Activated CD4-positive, alpha-beta memory T cell treated with anti-CD3 and anti-CD28 coated beads, Interleukin-2, amount 10 ng/mL, durations not matched to agents 7 days and 5 days (primary cell): ENCODE measurements at regions not wholly inside any gene's neighbourhood (a gene's known extent, or its start where the extent isn't known, plus 50 kb on each side); places are given as distances from the start of the nearest gene placed in this dataset.
A peak's percentile ranks its signal among the peaks of the same experiment; 100 is the strongest.

Experiments
- CTCF ChIA-PET: fragments of 350-600 bp; sonication (Branson Sonifier 250); formaldehyde crosslinking; loops from one replicate; lab custom pipeline; 2021; ENCODE audit warnings: antibody characterized with exemption, inconsistent platforms; lab: Charles Lee
- POLR2A ChIA-PET: fragments of 350-600 bp; sonication (Branson Sonifier 250); formaldehyde crosslinking; loops from one replicate; lab custom pipeline; 2021; ENCODE audit warnings: antibody characterized with exemption; lab: Charles Lee
- DNase-seq: peaks from one replicate; pipeline ENCODE4 v3.0.0-alpha.2; 2020
- H3K27ac Mint-ChIP-seq: one replicate; pipeline ENCODE4 v1.8.0; 2021; ENCODE audit warnings: mild to moderate bottlenecking, mixed read lengths
- H3K27me3 Mint-ChIP-seq: one replicate; pipeline ENCODE4 v1.8.0; 2021; ENCODE audit warnings: mixed read lengths
- H3K36me3 Mint-ChIP-seq: one replicate; pipeline ENCODE4 v1.8.0; 2021; ENCODE audit warnings: low read depth, mixed read lengths
- H3K4me1 Mint-ChIP-seq: one replicate; pipeline ENCODE4 v1.8.0; 2021; ENCODE audit warnings: mixed read lengths
- H3K4me3 Mint-ChIP-seq: one replicate; pipeline ENCODE4 v1.8.0; 2021; ENCODE audit warnings: mild to moderate bottlenecking, mixed read lengths
- H3K9me3 Mint-ChIP-seq: one replicate; pipeline ENCODE4 v1.8.0; 2021; ENCODE audit warnings: mixed read lengths

DNA sequence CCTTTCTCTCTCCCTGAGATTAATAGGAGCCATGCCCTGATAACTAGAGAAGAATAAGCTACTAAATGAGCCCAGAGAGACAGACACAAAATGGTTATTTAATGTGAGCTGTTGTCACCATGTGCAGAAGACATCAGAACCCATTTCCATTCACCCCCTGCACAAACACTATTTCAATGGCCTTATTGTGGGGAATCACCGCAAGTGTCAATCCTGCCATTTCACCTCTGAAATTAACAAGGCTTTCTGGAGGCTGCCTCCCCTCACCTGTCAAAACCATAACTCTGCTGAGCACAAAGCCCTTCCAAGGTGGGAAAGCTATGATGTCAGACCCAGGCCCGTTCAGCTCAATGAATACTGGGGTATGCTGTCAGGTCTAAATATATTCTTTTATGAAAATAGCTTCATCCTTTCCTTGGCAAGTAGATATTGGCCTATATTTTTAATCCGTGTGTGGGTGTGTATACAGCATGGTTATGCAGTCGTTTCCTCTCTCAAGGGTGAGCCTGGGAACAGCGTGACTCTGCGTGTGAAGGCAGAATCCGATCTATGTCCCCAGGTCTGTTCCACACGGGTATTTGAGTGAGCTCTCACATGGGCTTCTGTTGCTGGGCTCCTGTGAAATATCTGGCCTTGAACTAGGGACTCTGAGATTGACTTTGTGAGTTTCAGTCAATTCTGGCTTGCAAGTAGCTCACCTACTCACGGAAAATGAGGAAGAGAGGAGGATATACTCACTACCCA is 266.3 kb downstream of the FBXW7 start:
- no peak overlapping the region for H3K4me3 Mint-ChIP-seq
- H3K9me3 Mint-ChIP-seq = no peaks in the 10 kb centered on the region
- H3K4me1 Mint-ChIP-seq = no peaks in the 10 kb centered on the region
- H3K36me3 Mint-ChIP-seq = no peaks in the 10 kb centered on the region
- no peak for DNase-seq
- H3K27me3 Mint-ChIP-seq = no peaks in the 10 kb centered on the region
- H3K27ac Mint-ChIP-seq = no peak overlapping the region
- POLR2A ChIA-PET = no interaction called here
- CTCF ChIA-PET = interaction anchor here (0.7 kb wide), 1 partner anchor 27 kb away, joined by 4 read pairs; no protein-coding TSS in a partner anchor

- no peaks in the 10 kb centered on the region for H3K9me3 Mint-ChIP-seq
- no peak overlapping the region for H3K27ac Mint-ChIP-seq
- no peaks in the 10 kb centered on the region for H3K4me1 Mint-ChIP-seq
- ChIA-PET POLR2A (no interaction called here), CTCF (no interaction called here)
- no peak for DNase-seq
- peaks cover 1% of the 10 kb centered on the region for H3K27me3 Mint-ChIP-seq
- no peaks in the 10 kb centered on the region for H3K36me3 Mint-ChIP-seq
- H3K4me3 Mint-ChIP-seq = no peak overlapping the region
Observed at GRCh38 chr4:152267811-152268210, 268.1 kb downstream of the FBXW7 start.

DNA sequence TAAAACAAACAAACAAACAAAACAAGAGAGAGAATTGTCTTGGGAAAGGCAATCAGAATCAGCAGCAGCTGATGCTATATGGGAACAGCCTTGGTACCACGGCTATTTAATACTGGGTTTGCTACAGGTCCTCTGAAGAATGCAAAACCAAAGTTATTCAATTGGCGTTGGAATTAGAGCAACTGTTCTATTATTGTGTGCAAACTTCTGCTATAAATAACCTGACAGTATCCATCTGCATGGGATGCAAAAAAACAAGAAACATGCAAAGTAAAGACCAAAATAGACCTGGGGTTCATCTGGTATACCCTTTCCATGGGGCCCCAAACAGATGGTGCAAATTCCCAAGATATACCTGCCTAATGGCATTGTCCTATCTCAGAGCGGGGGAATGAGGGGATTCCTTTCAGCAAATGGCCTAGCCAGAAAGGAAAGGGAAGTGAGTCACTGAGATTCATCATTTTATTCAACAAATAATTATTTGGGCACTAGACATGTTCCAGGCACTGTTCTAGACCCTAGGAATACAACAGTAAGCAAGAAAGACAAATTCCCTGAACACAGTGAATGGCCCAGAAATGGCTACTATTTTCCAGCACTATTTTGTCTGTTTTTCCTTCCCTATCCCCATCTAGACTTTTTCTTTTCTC is 268.9 kb downstream of the FBXW7 start:
- Mint-ChIP-seq H3K36me3 (no peaks in the 10 kb centered on the region), H3K4me1 (no peaks in the 10 kb centered on the region), H3K27me3 (peaks cover 1% of the 10 kb centered on the region), H3K27ac (no peak overlapping the region), H3K4me3 (no peak overlapping the region), H3K9me3 (no peaks in the 10 kb centered on the region)
- POLR2A ChIA-PET = no interaction called here
- no peak for DNase-seq
- CTCF ChIA-PET = no interaction called here

DNA sequence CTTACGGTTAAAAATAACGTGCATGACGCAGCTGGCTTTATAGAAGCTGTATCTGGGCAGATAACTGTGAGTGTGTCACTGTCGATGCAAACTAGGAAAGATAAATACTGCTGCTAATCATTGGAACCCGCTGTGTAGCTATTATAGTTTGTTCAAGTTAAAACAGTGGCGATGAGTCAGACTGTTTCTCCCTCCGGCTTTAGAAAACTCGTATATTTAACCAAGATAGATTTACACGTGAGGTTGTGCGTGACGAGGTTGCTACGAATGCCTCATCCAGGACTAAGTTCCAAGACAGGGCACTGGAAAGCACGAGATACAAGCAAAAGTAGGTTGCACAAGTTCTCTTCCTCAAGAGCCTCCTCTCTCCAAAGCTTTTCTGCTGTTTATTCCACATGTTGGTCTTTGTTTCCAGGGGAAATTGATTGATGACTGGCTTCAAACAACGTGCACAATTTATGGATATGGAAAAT is 270.7 kb downstream of the FBXW7 start:
- POLR2A ChIA-PET = no interaction called here
- Mint-ChIP-seq H3K4me1 (no peaks in the 10 kb centered on the region), H3K36me3 (no peaks in the 10 kb centered on the region), H3K4me3 (no peak overlapping the region), H3K9me3 (no peaks in the 10 kb centered on the region), H3K27ac (no peak overlapping the region), H3K27me3 (peaks cover 3% of the 10 kb centered on the region)
- DNase-seq = no peak
- CTCF ChIA-PET = no interaction called here

DNA sequence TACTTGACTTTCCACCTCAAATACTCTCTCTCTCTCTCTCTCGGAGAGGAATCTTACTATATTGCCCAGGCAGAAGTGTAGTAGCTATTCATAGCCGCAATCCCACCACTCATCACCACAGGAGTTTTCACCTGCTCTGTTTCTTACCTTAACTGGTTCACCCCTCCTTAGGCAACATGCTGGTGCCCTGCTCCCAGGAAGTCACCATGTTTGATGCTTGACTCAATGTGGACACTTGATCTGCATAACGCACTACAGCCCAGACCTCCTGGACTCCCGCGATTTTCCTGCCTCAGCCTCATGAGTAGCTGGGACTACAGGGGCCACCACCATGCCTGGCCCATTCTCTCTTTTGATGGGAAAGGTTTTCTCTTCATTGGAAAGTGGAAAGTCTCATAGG is 271.8 kb downstream of the FBXW7 start:
- ChIA-PET POLR2A (no interaction called here), CTCF (interaction anchor here (1.1 kb wide), 1 partner anchor 9 kb away, joined by 3 read pairs; no protein-coding TSS in a partner anchor)
- Mint-ChIP-seq H3K9me3 (peaks cover 7% of the 10 kb centered on the region), H3K4me3 (no peak overlapping the region), H3K4me1 (peaks cover 5% of the 10 kb centered on the region), H3K27me3 (peaks cover 5% of the 10 kb centered on the region), H3K27ac (no peak overlapping the region), H3K36me3 (peaks cover 5% of the 10 kb centered on the region)
- DNase-seq = no peak

- POLR2A ChIA-PET = no interaction called here
- H3K27ac Mint-ChIP-seq = no peak overlapping the region
- H3K4me1 Mint-ChIP-seq = peaks cover 8% of the 10 kb centered on the region
Observed at GRCh38 chr4:152259866-152260265, 276.0 kb downstream of the FBXW7 start.

GRCh38 chr4:152258804-152259708 is 276.8 kb downstream of the FBXW7 start:
- POLR2A ChIA-PET = no interaction called here

More at GRCh38 chr4:152259866-152260265, 276.0 kb downstream of the FBXW7 start:
- CTCF ChIA-PET = no interaction called here
- H3K27me3 Mint-ChIP-seq = peaks cover 5% of the 10 kb centered on the region
- DNase-seq = no peak
- H3K36me3 Mint-ChIP-seq = peaks cover 5% of the 10 kb centered on the region
- H3K4me3 Mint-ChIP-seq = no peak overlapping the region
- peaks cover 7% of the 10 kb centered on the region for H3K9me3 Mint-ChIP-seq

DNA sequence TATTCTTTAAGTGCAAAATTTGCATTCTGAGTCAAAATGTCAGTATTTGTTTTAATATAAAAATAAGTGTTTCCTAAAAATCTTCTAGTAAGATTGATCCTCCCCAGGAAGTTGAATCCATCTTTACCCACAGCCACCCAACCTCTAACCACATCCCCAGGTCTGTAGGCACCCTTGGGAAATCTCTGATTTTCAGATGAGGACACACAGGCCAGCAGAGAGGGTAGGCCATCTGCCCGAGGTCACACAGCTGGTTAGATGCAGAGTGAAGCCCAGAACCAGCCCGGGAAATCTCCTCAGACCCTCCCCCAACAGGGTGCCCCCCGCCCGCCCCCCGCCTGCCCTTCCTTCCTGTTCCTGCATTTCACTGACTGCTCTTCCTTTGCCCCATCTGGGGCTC is 277.5 kb downstream of the FBXW7 start:
- Mint-ChIP-seq H3K4me1 (peaks cover 19% of the 10 kb centered on the region), H3K9me3 (peaks cover 7% of the 10 kb centered on the region), H3K36me3 (peaks cover 5% of the 10 kb centered on the region), H3K27ac (no peak overlapping the region), H3K27me3 (peaks cover 5% of the 10 kb centered on the region), H3K4me3 (no peak overlapping the region)
- CTCF ChIA-PET = no interaction called here
- DNase-seq = no peak
- POLR2A ChIA-PET = no interaction called here

More at GRCh38 chr4:152258804-152259708, 276.8 kb downstream of the FBXW7 start:
- CTCF ChIA-PET = no interaction called here
- DNase-seq = no peak
- H3K9me3 Mint-ChIP-seq = peaks cover 7% of the 10 kb centered on the region
- H3K27me3 Mint-ChIP-seq = peaks cover 5% of the 10 kb centered on the region
- H3K36me3 Mint-ChIP-seq = peaks cover 5% of the 10 kb centered on the region
- no peak overlapping the region for H3K27ac Mint-ChIP-seq
- H3K4me1 Mint-ChIP-seq = peaks cover 16% of the 10 kb centered on the region
- H3K4me3 Mint-ChIP-seq = no peak overlapping the region

GRCh38 chr4:152257601-152258066 is 278.3 kb downstream of the FBXW7 start:
- H3K36me3 Mint-ChIP-seq = peaks cover 5% of the 10 kb centered on the region
- no peak overlapping the region for H3K27ac Mint-ChIP-seq
- no peak for DNase-seq
- CTCF ChIA-PET = no interaction called here
- peaks cover 19% of the 10 kb centered on the region for H3K4me1 Mint-ChIP-seq
- H3K27me3 Mint-ChIP-seq = peaks cover 3% of the 10 kb centered on the region
- no peak overlapping the region for H3K4me3 Mint-ChIP-seq
- peaks cover 7% of the 10 kb centered on the region for H3K9me3 Mint-ChIP-seq
- POLR2A ChIA-PET = no interaction called here

DNA sequence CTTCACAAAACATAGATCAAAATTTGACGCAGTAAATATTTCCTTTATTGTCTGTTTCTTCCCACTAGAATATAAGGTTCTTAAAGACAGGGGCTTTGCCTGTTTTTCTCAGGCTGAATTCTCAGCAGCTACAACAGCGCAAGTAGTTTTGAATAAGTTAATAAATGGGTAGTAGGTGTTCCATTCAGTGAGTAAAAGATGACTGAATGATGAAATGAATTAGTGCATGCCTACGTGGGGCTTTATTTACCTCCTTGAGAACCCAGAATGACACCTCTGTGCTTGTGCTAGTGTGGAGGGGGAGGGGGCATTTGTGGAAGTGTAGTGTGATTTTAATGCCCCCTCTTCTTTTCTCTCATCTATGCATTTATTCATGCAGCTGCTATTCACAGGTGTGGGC is 278.9 kb downstream of the FBXW7 start:
- POLR2A ChIA-PET = interaction anchor here (0.7 to 2.0 kb wide), 2 partner anchors 157 to 356 kb away, joined by 3 to 21 read pairs; no protein-coding TSS in a partner anchor
- Mint-ChIP-seq H3K4me1 (peaks cover 19% of the 10 kb centered on the region), H3K36me3 (peaks cover 5% of the 10 kb centered on the region), H3K9me3 (peaks cover 7% of the 10 kb centered on the region), H3K4me3 (no peak overlapping the region), H3K27me3 (peaks cover 3% of the 10 kb centered on the region), H3K27ac (no peak overlapping the region)
- DNase-seq = no peak
- CTCF ChIA-PET = no interaction called here

- ChIA-PET CTCF (interaction anchor here (1.2 kb wide), 2 partner anchors 8 kb away, joined by 3 read pairs; no protein-coding TSS in a partner anchor), POLR2A (interaction anchor here (0.9 to 2.0 kb wide), 8 partner anchors 9 to 495 kb away, joined by 3 to 21 read pairs (median 4); no protein-coding TSS in a partner anchor)
- Mint-ChIP-seq H3K27ac (no peak overlapping the region), H3K27me3 (peaks cover 3% of the 10 kb centered on the region), H3K36me3 (peaks cover 7% of the 10 kb centered on the region), H3K9me3 (peaks cover 7% of the 10 kb centered on the region), H3K4me1 (peaks cover 19% of the 10 kb centered on the region), H3K4me3 (peak overlapping the region; percentile 6)
- DNase-seq = peak; percentile 83
Observed at GRCh38 chr4:152255437-152255836, 280.5 kb downstream of the FBXW7 start.

- Mint-ChIP-seq H3K9me3 (no peaks in the 10 kb centered on the region), H3K36me3 (peaks cover 2% of the 10 kb centered on the region), H3K27me3 (peaks cover 4% of the 10 kb centered on the region), H3K4me3 (no peak overlapping the region), H3K27ac (no peak overlapping the region), H3K4me1 (peaks cover 19% of the 10 kb centered on the region)
- CTCF ChIA-PET = no interaction called here
- DNase-seq = no peak
- POLR2A ChIA-PET = no interaction called here
Observed at GRCh38 chr4:152248347-152248746, 287.5 kb downstream of the FBXW7 start.
